ENCODE measurements at regions not wholly inside any gene's neighbourhood (a gene's known extent, or its start where the extent isn't known, plus 50 kb on each side); places are given as distances from the start of the nearest gene placed in this dataset.

DNA sequence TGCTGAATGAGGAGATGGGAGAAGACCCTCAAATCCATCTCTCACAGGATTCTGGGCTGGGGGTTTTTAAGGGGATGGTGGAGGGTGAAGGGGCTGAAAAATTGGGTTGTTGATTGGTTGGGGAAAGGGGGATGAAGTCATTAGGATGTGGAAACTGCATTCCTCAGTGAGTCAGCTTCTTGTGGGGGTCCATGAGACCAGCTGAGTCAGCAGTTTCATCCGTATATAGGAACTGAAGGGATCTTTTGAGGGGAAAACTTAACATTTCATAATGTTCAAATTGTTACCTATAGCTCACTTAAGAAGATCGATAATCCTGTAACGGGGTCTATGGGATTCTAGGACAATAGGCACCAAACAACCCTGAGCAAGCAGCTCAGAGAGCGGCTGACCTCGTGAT, 213.4 kb downstream of the CBLN1 start:
- H3K4me1 ChIP-seq (ENCODE audit: control insufficient read depth, low read length): no peaks in the 10 kb centered on the region
- H3K27ac ChIP-seq (ENCODE audit: low read depth, low read length): no peak overlapping the region
- H4K20me1 ChIP-seq (ENCODE audit: control insufficient read depth, insufficient read depth, low read depth, low read length): no peaks in the 10 kb centered on the region
- H3K79me2 ChIP-seq (ENCODE audit: control insufficient read depth, low read length): no peaks in the 10 kb centered on the region
- H3K9me3 ChIP-seq (ENCODE audit: control insufficient read depth, insufficient read depth, low read length): no peaks in the 10 kb centered on the region
- H3K4me2 ChIP-seq (ENCODE audit: low read length): no peak overlapping the region
- no peaks in the 10 kb centered on the region for H3K27me3 ChIP-seq (ENCODE audit: control insufficient read depth, low read length)
- no peak for TF ChIP-seq EZH2phosphoT487 (IDR thresholded peaks at IDR 0.05; ENCODE audit: borderline replicate concordance, low read length)
- TF ChIP-seq CTCF (IDR thresholded peaks at IDR 0.05; ENCODE audit: low read depth, low read length, poor library complexity, severe bottlenecking): no peak
- H3K9me2 ChIP-seq (replicated peaks; ENCODE audit: control insufficient read depth, low read length): no peaks in the 10 kb centered on the region
- H3K4me3 ChIP-seq (ENCODE audit: low read length): no peak overlapping the region
- no peaks in the 10 kb centered on the region for H3F3A ChIP-seq (ENCODE audit: control insufficient read depth, insufficient read depth)
- no peaks in the 10 kb centered on the region for H3K36me3 ChIP-seq (ENCODE audit: control insufficient read depth, low read length)

GRCh38 chr16:49067776-49068175, 213.9 kb downstream of the CBLN1 start:
- Histone ChIP-seq H3K79me2 (ENCODE audit: control insufficient read depth, low read length) (no peaks in the 10 kb centered on the region), H4K20me1 (ENCODE audit: control insufficient read depth, insufficient read depth, low read depth, low read length) (no peaks in the 10 kb centered on the region), H3K4me3 (ENCODE audit: low read length) (no peak overlapping the region), H3K27ac (ENCODE audit: low read depth, low read length) (no peak overlapping the region), H3K4me2 (ENCODE audit: low read length) (no peak overlapping the region), H3K27me3 (ENCODE audit: control insufficient read depth, low read length) (no peaks in the 10 kb centered on the region), H3K4me1 (ENCODE audit: control insufficient read depth, low read length) (no peaks in the 10 kb centered on the region), H3F3A (ENCODE audit: control insufficient read depth, insufficient read depth) (no peaks in the 10 kb centered on the region), H3K36me3 (ENCODE audit: control insufficient read depth, low read length) (no peaks in the 10 kb centered on the region), H3K9me2 (replicated peaks; ENCODE audit: control insufficient read depth, low read length) (no peaks in the 10 kb centered on the region), H3K9me3 (ENCODE audit: control insufficient read depth, insufficient read depth, low read length) (no peaks in the 10 kb centered on the region)
- TF ChIP-seq EZH2phosphoT487 (IDR thresholded peaks at IDR 0.05; ENCODE audit: borderline replicate concordance, low read length): no peak
- no peak for TF ChIP-seq CTCF (IDR thresholded peaks at IDR 0.05; ENCODE audit: low read depth, low read length, poor library complexity, severe bottlenecking)

DNA sequence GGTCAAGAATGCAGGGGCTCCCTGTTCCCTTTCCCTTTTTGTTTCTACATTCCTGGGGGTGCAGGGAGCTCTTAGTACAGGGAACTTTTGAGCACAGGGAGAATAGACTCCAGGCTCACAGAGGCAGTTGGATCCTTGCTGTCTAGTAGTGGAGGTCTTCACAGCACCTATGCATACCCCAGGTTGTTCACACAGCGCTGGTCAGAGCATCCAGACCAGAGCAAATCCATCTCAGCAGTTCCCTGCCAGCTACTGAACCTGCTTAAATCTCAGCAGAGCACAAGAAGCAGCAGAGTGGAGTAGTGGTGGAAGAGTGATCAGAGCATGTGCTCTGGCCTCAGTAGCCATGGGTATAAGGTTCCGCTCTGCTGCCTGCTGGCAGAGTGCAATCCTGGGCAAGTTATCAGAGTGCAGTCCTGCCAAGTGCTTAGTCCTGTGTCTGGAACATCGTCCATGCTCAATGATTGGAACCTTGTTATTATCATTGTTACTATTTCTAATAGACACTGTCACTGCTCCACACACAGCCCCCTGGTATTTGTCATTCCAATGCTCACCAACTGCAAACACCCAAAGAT, 220.4 kb downstream of the CBLN1 start:
- Histone ChIP-seq H4K20me1 (ENCODE audit: control insufficient read depth, insufficient read depth, low read depth, low read length) (no peaks in the 10 kb centered on the region), H3K79me2 (ENCODE audit: control insufficient read depth, low read length) (no peaks in the 10 kb centered on the region), H3K9me2 (replicated peaks; ENCODE audit: control insufficient read depth, low read length) (no peaks in the 10 kb centered on the region), H3K27ac (ENCODE audit: low read depth, low read length) (no peak overlapping the region), H3K36me3 (ENCODE audit: control insufficient read depth, low read length) (no peaks in the 10 kb centered on the region), H3K4me1 (ENCODE audit: control insufficient read depth, low read length) (peaks cover 4% of the 10 kb centered on the region), H3K27me3 (ENCODE audit: control insufficient read depth, low read length) (no peaks in the 10 kb centered on the region), H3K4me2 (ENCODE audit: low read length) (no peak overlapping the region), H3K4me3 (ENCODE audit: low read length) (no peak overlapping the region), H3K9me3 (ENCODE audit: control insufficient read depth, insufficient read depth, low read length) (no peaks in the 10 kb centered on the region), H3F3A (ENCODE audit: control insufficient read depth, insufficient read depth) (no peaks in the 10 kb centered on the region)
- TF ChIP-seq CTCF (IDR thresholded peaks at IDR 0.05; ENCODE audit: low read depth, low read length, poor library complexity, severe bottlenecking) (no peak), EZH2phosphoT487 (IDR thresholded peaks at IDR 0.05; ENCODE audit: borderline replicate concordance, low read length) (no peak)
